Vagina (tissue), 2 donors: ENCODE measurements at regions not wholly inside any gene's neighbourhood (a gene's known extent, or its start where the extent isn't known, plus 50 kb on each side); places are given as distances from the start of the nearest gene placed in this dataset.

ENCODE experiments used
- DNase-seq, 2 donors: peaks; one replicate each; pipeline ENCODE4 v3.0.0-alpha.2; 2017; ENCODE audit errors: extremely low spot score in 2 of 2
- H3K27ac ChIP-seq: fragments of 200-600 bp; sonication (generic); one replicate; pipeline ENCODE4 v1.5.1; 2019
- H3K27me3 ChIP-seq: fragments of 200-600 bp; sonication (generic); one replicate; pipeline ENCODE4 v1.5.1; 2019
- H3K36me3 ChIP-seq, 2 donors: fragments of 200-600 bp; sonication (generic); one replicate each; pipeline ENCODE4 v1.5.1; 2017 to 2019
- H3K4me1 ChIP-seq: fragments of 200-600 bp; sonication (generic); one replicate; pipeline ENCODE4 v1.5.1; 2019
- H3K4me3 ChIP-seq, 2 donors: fragments of 200-600 bp; sonication (generic); 1 replicate in 1 of 2; 2 replicates in 1 of 2; pipeline ENCODE4 v1.5.1; 2016 to 2019
- H3K9me3 ChIP-seq: fragments of 200-600 bp; sonication (generic); one replicate; pipeline ENCODE4 v1.5.1; 2019
- CTCF ChIP-seq, 3 experiments: fragments of 450-650 bp in 2 of 3; fragments of 200-600 bp in 1 of 3; sonication (generic) in 1 of 3; IDR thresholded peaks; one replicate each; pipeline ENCODE4 v1.5.1; 2017 to 2019; ENCODE audit warnings: antibody characterized with exemption in 3 of 3, mild to moderate bottlenecking in 2 of 3, moderate library complexity in 2 of 3
- POLR2A ChIP-seq, 2 donors: fragments of 450-650 bp; IDR thresholded peaks; one replicate each; pipeline ENCODE4 v1.6.1; 2017; ENCODE audit warnings: antibody characterized with exemption in 2 of 2, mild to moderate bottlenecking in 2 of 2, moderate library complexity in 2 of 2
- POLR2AphosphoS5 ChIP-seq, 2 donors: sonication (generic); formaldehyde crosslinking; IDR thresholded peaks; one replicate each; pipeline ENCODE4 v1.9.0; 2017; ENCODE audit warnings: antibody characterized with exemption in 2 of 2, mild to moderate bottlenecking in 2 of 2, low read depth in 1 of 2; ENCODE audit not compliant: insufficient read depth in 1 of 2
- intact Hi-C: fragments of 100-400 bp; cut with DNase I; formaldehyde crosslinking; loops from one replicate; pipeline ENCODE4 v1.15.1; 2023

DNA sequence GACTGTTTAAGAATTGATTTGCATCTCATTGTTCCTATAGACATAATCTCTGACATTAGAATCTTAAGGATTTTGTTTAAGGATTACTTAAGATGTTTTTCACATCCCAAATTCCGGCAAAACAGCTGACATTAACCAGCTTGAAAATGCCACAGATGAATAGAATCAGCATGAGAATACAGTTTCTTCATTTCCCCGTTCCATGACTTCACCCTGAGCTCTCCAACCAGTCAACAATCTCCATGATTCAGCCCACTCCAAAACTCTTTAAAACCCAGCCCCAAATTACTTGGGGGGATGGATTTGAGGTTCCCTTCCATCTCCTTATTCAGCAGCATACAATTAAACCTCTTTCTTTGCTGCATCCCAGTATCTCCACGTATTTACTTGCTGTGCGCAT, 201.0 kb downstream of the LYPLAL1 start:
- DNase-seq: no peak
- no peak for TF ChIP-seq POLR2AphosphoS5 (IDR thresholded peaks at IDR 0.05; ENCODE audit: insufficient read depth in 1 of 2, low read depth in 1 of 2)
- TF ChIP-seq POLR2A (IDR thresholded peaks at IDR 0.05): no peak
- TF ChIP-seq CTCF (IDR thresholded peaks at IDR 0.05): no peak
- no peaks in the 10 kb centered on the region for H3K4me1 ChIP-seq
- intact Hi-C loops: no loop called here
- no peak overlapping the region for H3K27ac ChIP-seq
- H3K9me3 ChIP-seq: no peaks in the 10 kb centered on the region
- H3K4me3 ChIP-seq: no peak overlapping the region
- no peaks in the 10 kb centered on the region for H3K36me3 ChIP-seq
- no peaks in the 10 kb centered on the region for H3K27me3 ChIP-seq

DNA sequence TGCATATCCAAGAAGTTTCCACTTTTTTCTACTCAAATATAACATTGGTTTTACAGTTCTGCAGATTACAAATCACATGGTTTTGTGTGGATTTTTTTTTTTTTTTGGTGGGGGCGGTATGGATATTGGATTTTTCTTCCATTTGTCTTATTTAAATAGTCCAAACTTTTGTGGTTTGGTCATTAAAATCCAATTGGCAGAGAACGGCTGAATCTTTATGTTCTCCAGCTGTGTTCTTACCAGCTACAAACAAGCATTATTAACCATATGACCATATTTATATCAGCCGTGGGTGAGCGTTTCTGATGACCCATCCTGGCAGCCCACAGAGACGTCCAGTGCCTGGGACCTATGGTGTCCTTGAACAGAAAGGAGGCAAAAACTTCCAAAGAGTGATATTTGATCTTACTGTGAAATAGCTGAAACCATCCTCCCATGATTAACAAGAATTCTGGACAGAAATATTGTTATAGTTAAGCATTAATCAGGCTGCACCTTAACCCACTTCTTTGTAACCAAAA, 200.4 kb downstream of the LYPLAL1 start:
- DNase-seq: no peak
- H3K27ac ChIP-seq: no peak overlapping the region
- H3K27me3 ChIP-seq: no peaks in the 10 kb centered on the region
- no peaks in the 10 kb centered on the region for H3K9me3 ChIP-seq
- no peaks in the 10 kb centered on the region for H3K36me3 ChIP-seq
- intact Hi-C loops: no loop called here
- H3K4me1 ChIP-seq: peaks cover 4% of the 10 kb centered on the region
- no peak overlapping the region for H3K4me3 ChIP-seq
- no peak for TF ChIP-seq CTCF (IDR thresholded peaks at IDR 0.05)
- no peak for TF ChIP-seq POLR2AphosphoS5 (IDR thresholded peaks at IDR 0.05; ENCODE audit: insufficient read depth in 1 of 2, low read depth in 1 of 2)
- TF ChIP-seq POLR2A (IDR thresholded peaks at IDR 0.05): no peak

DNA sequence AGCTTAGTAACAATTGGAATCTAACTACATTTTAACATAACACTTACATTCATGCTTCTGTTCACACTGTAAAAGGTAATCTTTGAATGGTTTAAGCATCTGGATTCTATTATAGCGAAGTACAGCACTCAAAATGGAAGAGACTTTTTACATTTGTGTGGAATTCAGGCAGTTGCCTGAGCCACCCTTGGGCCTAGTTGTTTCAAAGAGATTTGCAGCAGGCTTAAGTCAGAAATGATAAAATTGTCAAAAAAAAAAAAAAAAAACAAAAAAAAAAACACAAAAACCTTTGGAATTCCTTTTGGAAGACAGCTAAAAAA, 199.9 kb downstream of the LYPLAL1 start:
- H3K4me3 ChIP-seq: no peak overlapping the region
- no peak for TF ChIP-seq POLR2AphosphoS5 (IDR thresholded peaks at IDR 0.05; ENCODE audit: insufficient read depth in 1 of 2, low read depth in 1 of 2)
- no peak for TF ChIP-seq POLR2A (IDR thresholded peaks at IDR 0.05)
- TF ChIP-seq CTCF (IDR thresholded peaks at IDR 0.05): no peak
- H3K9me3 ChIP-seq: no peaks in the 10 kb centered on the region
- intact Hi-C loops: no loop called here
- H3K4me1 ChIP-seq: peaks cover 10% of the 10 kb centered on the region
- no peak for DNase-seq
- no peaks in the 10 kb centered on the region for H3K36me3 ChIP-seq
- no peaks in the 10 kb centered on the region for H3K27me3 ChIP-seq
- no peak overlapping the region for H3K27ac ChIP-seq

DNA sequence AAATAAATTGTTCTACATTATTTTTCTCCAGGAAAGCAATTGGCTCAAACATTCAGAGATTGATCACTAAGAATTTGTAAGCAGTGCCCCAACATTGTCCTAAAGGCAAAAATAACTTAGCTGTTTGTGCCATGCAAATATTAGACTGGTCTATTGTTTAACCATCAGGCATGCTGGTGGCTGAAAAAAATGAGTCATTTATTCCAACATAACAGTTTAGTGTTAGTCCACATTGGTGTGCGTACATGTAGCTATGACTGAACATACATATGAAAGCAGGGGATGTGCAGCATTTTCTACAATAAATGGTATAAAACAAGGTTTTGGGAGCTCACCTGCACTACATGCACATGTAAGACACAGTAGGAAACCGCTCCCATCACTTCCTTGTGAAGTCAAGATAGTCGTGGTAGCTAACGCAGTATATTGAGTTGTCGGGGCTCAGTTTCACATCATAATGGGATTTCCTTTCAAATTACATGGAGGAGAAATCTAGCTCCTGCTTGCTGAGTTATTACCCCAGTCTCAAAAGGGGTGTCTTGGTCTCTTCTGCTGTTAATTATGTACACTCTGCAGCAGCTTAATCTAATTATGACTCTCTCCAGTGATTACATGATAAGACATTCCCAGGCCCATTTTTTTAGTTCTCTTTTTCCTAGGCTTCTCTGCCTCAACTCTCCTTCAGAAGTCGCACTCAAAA, 199.4 kb downstream of the LYPLAL1 start:
- Histone ChIP-seq H3K36me3 (no peaks in the 10 kb centered on the region), H3K4me1 (peaks cover 15% of the 10 kb centered on the region), H3K4me3 (no peak overlapping the region), H3K9me3 (no peaks in the 10 kb centered on the region), H3K27ac (no peak overlapping the region), H3K27me3 (no peaks in the 10 kb centered on the region)
- intact Hi-C loops: no loop called here
- TF ChIP-seq POLR2A (IDR thresholded peaks at IDR 0.05): no peak
- no peak for TF ChIP-seq CTCF (IDR thresholded peaks at IDR 0.05)
- no peak for TF ChIP-seq POLR2AphosphoS5 (IDR thresholded peaks at IDR 0.05; ENCODE audit: insufficient read depth in 1 of 2, low read depth in 1 of 2)
- no peak for DNase-seq

DNA sequence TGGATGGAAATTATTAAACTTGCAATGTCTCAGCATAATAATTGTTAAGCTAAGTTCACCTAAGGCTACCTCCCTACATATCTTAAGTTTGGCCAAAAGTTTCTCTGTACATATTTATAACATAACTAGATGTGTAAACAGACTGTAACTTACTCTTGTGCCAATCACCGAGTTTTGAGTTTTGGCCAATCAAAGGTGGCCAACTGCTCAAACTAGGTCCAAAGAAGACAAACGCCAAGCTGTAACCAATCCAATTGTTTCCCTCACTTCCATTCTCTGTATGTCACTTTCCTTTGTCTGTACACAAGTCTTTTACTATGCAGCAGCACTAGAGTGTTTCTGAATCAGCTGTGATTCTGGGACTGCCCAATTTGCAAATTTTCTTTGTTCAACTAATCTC, 197.8 kb downstream of the LYPLAL1 start:
- intact Hi-C loops: no loop called here
- TF ChIP-seq POLR2A (IDR thresholded peaks at IDR 0.05) (no peak), POLR2AphosphoS5 (IDR thresholded peaks at IDR 0.05; ENCODE audit: insufficient read depth in 1 of 2, low read depth in 1 of 2) (no peak), CTCF (IDR thresholded peaks at IDR 0.05) (no peak)
- Histone ChIP-seq H3K9me3 (no peaks in the 10 kb centered on the region), H3K27ac (no peak overlapping the region), H3K4me1 (peaks cover 17% of the 10 kb centered on the region), H3K27me3 (no peaks in the 10 kb centered on the region), H3K36me3 (no peaks in the 10 kb centered on the region), H3K4me3 (no peak overlapping the region)
- no peak for DNase-seq
